Fibroblast of lung (primary cell): ENCODE measurements at regions not wholly inside any gene's neighbourhood (a gene's known extent, or its start where the extent isn't known, plus 50 kb on each side); places are given as distances from the start of the nearest gene placed in this dataset.

Experiments
- CTCF ChIP-seq, 2 donors: IDR thresholded peaks in 1 of 2; conservative IDR thresholded peaks in 1 of 2; 1 replicate in 1 of 2; 2 replicates in 1 of 2; pipeline ENCODE4 v1.5.1; 2011 to 2012; ENCODE audit warnings: low read length in 2 of 2, control low read depth in 1 of 2, inconsistent platforms in 1 of 2, low read depth in 1 of 2, mild to moderate bottlenecking in 1 of 2
- EZH2 ChIP-seq: IDR thresholded peaks from 2 replicates; pipeline ENCODE4 v1.5.1; 2012; ENCODE audit warnings: low read length, control low read depth, mild to moderate bottlenecking; ENCODE audit errors: missing control alignments

GRCh38 chr7:10793995-10794775, 179.5 kb upstream of the PHF14 start:
- TF ChIP-seq CTCF (conservative IDR thresholded peaks at IDR 0.05 in 1 of 2, IDR thresholded peaks at IDR 0.05 in 1 of 2; ENCODE audit: low read depth in 1 of 2, low read length in 2 of 2) (no peak), EZH2 (no peak)
